ENCODE measurements at regions not wholly inside any gene's neighbourhood (a gene's known extent, or its start where the extent isn't known, plus 50 kb on each side); places are given as distances from the start of the nearest gene placed in this dataset.

DNA sequence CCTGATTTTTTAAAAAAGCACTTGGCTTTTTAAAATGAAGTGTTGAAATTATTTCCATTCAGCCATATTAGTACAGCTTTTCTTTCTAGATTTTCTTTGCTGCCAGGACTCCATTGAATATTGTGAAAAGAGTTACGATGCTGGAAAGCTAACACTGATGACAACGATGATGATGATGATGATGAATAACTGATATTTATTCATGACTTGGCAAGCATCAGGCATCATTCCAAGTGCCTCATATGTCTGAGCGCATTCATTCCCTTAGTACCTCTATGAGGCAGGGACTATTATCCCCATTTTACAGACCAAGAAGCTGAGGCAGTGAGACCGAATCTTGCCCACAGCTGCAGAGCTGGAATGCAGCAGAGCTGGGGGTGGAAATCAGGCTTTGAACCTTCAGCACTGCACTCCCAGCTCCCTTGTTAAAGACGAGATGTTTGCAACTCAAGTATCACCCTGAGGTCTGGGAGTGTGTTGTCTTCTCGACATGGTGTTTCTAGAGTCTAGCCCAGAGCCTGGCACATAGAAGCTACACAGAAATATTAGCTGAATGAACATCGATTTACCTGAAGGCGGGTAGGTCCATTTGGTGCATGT lies 85.5 kb upstream of the FRMD1 start:
- TF ChIP-seq GATA2 (IDR thresholded peaks at IDR 0.05; ENCODE audit: low read depth, low read length) (no peak), GATA3 (IDR thresholded peaks at IDR 0.05; ENCODE audit: low read depth, low read length) (no peak)

All from SH-SY5Y (cell line).